WTC11 (cell line): ENCODE measurements at regions not wholly inside any gene's neighbourhood (a gene's known extent, or its start where the extent isn't known, plus 50 kb on each side); places are given as distances from the start of the nearest gene placed in this dataset.
A peak's percentile ranks its signal among the peaks of the same experiment; 100 is the strongest.

Source experiments
- ATAC-seq: fragments of 200-7000 bp; cut with Tn5 transposase; 2 replicates; pipeline ENCODE4 v1.10.0; 2021; ENCODE audit warnings: mild to moderate bottlenecking, moderate library complexity
- CTCF ChIA-PET: fragments of 300-600 bp; sonication (Branson Sonifier 250); formaldehyde crosslinking; loops from one replicate; lab custom pipeline; 2021; ENCODE audit warnings: antibody characterized with exemption; lab: Charles Lee
- POLR2A ChIA-PET: fragments of 350-600 bp; sonication (Branson Sonifier 250); formaldehyde crosslinking; loops from one replicate; lab custom pipeline; 2021; ENCODE audit warnings: antibody characterized with exemption; lab: Charles Lee
- DNase-seq: peaks from one replicate; pipeline ENCODE4 v3.0.0; 2021; ENCODE audit warnings: low spot score
- H3K27ac Mint-ChIP-seq: 2 replicates; pipeline ENCODE4 v1.8.0; 2021; ENCODE audit warnings: mixed read lengths
- H3K27me3 Mint-ChIP-seq: 2 replicates; pipeline ENCODE4 v1.8.0; 2021; ENCODE audit warnings: low read depth, mild to moderate bottlenecking, moderate library complexity, mixed read lengths
- H3K36me3 Mint-ChIP-seq: 2 replicates; pipeline ENCODE4 v1.8.0; 2021; ENCODE audit warnings: mixed read lengths
- H3K4me1 Mint-ChIP-seq: 2 replicates; pipeline ENCODE4 v1.8.0; 2022; ENCODE audit warnings: mixed read lengths
- H3K4me3 Mint-ChIP-seq: 2 replicates; pipeline ENCODE4 v1.8.0; 2021; ENCODE audit warnings: mild to moderate bottlenecking, moderate library complexity, mixed read lengths
- H3K9me3 Mint-ChIP-seq: 2 replicates; pipeline ENCODE4 v1.8.0; 2021; ENCODE audit warnings: mixed read lengths
- AFF4 ChIP-seq: sonication (generic); formaldehyde crosslinking; IDR thresholded peaks from 2 replicates; pipeline ENCODE4 v1.8.1; 2023; ENCODE audit warnings: mild to moderate bottlenecking, missing genetic modification reagents, borderline replicate concordance
- E2F4 ChIP-seq: sonication (generic); formaldehyde crosslinking; IDR thresholded peaks from 2 replicates; pipeline ENCODE4 v1.8.1; 2022; ENCODE audit warnings: low read depth, mild to moderate bottlenecking, moderate library complexity, missing genetic modification reagents, borderline replicate concordance
- FOXJ3 ChIP-seq: sonication (generic); formaldehyde crosslinking; IDR thresholded peaks from 2 replicates; pipeline ENCODE4 v1.9.0; 2021; ENCODE audit warnings: missing genetic modification reagents, mild to moderate bottlenecking, borderline replicate concordance
- FOXP4 ChIP-seq: sonication (generic); formaldehyde crosslinking; IDR thresholded peaks from 2 replicates; pipeline ENCODE4 v1.8.0; 2022; ENCODE audit warnings: mild to moderate bottlenecking, missing genetic modification reagents
- GABPB1 ChIP-seq: sonication (generic); formaldehyde crosslinking; IDR thresholded peaks from 2 replicates; pipeline ENCODE4 v1.8.1; 2023; ENCODE audit warnings: mild to moderate bottlenecking, missing genetic modification reagents
- GTF2I ChIP-seq: fragments of 250-450 bp; sonication (Bioruptor Pico); conservative IDR thresholded peaks from 2 replicates; pipeline ENCODE4 v1.4.0; 2021; ENCODE audit warnings: mild to moderate bottlenecking
- HMGA2 ChIP-seq: fragments of 250-450 bp; sonication (Bioruptor Pico); IDR thresholded peaks from 2 replicates; pipeline ENCODE4 v1.4.0; 2021; ENCODE audit warnings: mild to moderate bottlenecking, moderate library complexity
- JAZF1 ChIP-seq: fragments of 250-450 bp; sonication (Bioruptor Pico); IDR thresholded peaks from 2 replicates; pipeline ENCODE4 v1.9.0; 2021; ENCODE audit warnings: moderate library complexity, mild to moderate bottlenecking, inconsistent platforms
- MXD4 ChIP-seq: fragments of 250-450 bp; sonication (Bioruptor Pico); IDR thresholded peaks from 2 replicates; pipeline ENCODE4 v1.8.0; 2021; ENCODE audit warnings: mild to moderate bottlenecking, moderate library complexity, borderline replicate concordance
- NFATC4 ChIP-seq: fragments of 250-450 bp; sonication (Bioruptor Pico); IDR thresholded peaks from 2 replicates; pipeline ENCODE4 v1.9.0; 2021; ENCODE audit warnings: mild to moderate bottlenecking
- NFYB ChIP-seq: sonication (generic); formaldehyde crosslinking; conservative IDR thresholded peaks from 2 replicates; pipeline ENCODE4 v1.8.0; 2022; ENCODE audit warnings: low read depth, missing genetic modification reagents
- SMAD4 ChIP-seq: sonication (generic); formaldehyde crosslinking; IDR thresholded peaks from 2 replicates; pipeline ENCODE4 v1.8.0; 2022; ENCODE audit warnings: mild to moderate bottlenecking, missing genetic modification reagents
- ZNF263 ChIP-seq: sonication (generic); formaldehyde crosslinking; IDR thresholded peaks from 2 replicates; pipeline ENCODE4 v1.8.1; 2022; ENCODE audit warnings: low read depth, mild to moderate bottlenecking, moderate library complexity, missing genetic modification reagents
- ZNF281 ChIP-seq: sonication (generic); formaldehyde crosslinking; IDR thresholded peaks from 2 replicates; pipeline ENCODE4 v1.8.0; 2023; ENCODE audit warnings: mild to moderate bottlenecking, missing genetic modification reagents
- ZNF532 ChIP-seq: fragments of 250-450 bp; sonication (Bioruptor Pico); IDR thresholded peaks from 2 replicates; pipeline ENCODE4 v1.9.0; 2021; ENCODE audit warnings: mild to moderate bottlenecking, borderline replicate concordance
- ZNF671 ChIP-seq: fragments of 250-450 bp; sonication (Bioruptor Pico); IDR thresholded peaks from 2 replicates; pipeline ENCODE4 v1.8.0; 2021; ENCODE audit warnings: mild to moderate bottlenecking
- ZSCAN18 ChIP-seq: fragments of 250-450 bp; sonication (Bioruptor Pico); IDR thresholded peaks from 2 replicates; pipeline ENCODE4 v2.1.2; 2022; ENCODE audit warnings: mild to moderate bottlenecking, moderate library complexity

- H3K4me3 Mint-ChIP-seq: no peak overlapping the region
- peak; percentile 4 for DNase-seq
- H3K4me1 Mint-ChIP-seq: peaks cover 16% of the 10 kb centered on the region
- no peak for ATAC-seq
- POLR2A ChIA-PET: no interaction called here
- H3K36me3 Mint-ChIP-seq: no peaks in the 10 kb centered on the region
- H3K27ac Mint-ChIP-seq: no peak overlapping the region
- peaks cover 4% of the 10 kb centered on the region for H3K27me3 Mint-ChIP-seq
- CTCF ChIA-PET: no interaction called here
- TF ChIP-seq E2F4 (CRISPR knock-in tag): no peak
- no peak for TF ChIP-seq GABPB1 (CRISPR knock-in tag)
- TF ChIP-seq MXD4 (CRISPR knock-in tag): no peak
- H3K9me3 Mint-ChIP-seq: peaks cover 5% of the 10 kb centered on the region; the same call in 1 of the 2 replicates
Measured at GRCh38 chr10:71081229-71081560, 131.2 kb upstream of the UNC5B start.

- Mint-ChIP-seq H3K4me1 (peaks cover 9% of the 10 kb centered on the region), H3K36me3 (no peaks in the 10 kb centered on the region), H3K9me3 (peaks cover 5% of the 10 kb centered on the region; the same call in 1 of the 2 replicates), H3K27me3 (peaks cover 4% of the 10 kb centered on the region), H3K4me3 (no peak overlapping the region), H3K27ac (no peak overlapping the region)
- peak; percentile 3 for DNase-seq
- ChIA-PET CTCF (no interaction called here), POLR2A (no interaction called here)
- no peak for TF ChIP-seq SMAD4 (CRISPR knock-in tag)
- TF ChIP-seq FOXP4 (CRISPR knock-in tag): no peak
- TF ChIP-seq ZNF532 (CRISPR knock-in tag): no peak
- no peak for TF ChIP-seq ZNF671 (CRISPR knock-in tag)
- no peak for TF ChIP-seq AFF4
- no peak for TF ChIP-seq GTF2I
- TF ChIP-seq HMGA2 (CRISPR knock-in tag): no peak
- no peak for TF ChIP-seq ZNF263
- TF ChIP-seq JAZF1: no peak
- TF ChIP-seq FOXJ3 (CRISPR knock-in tag): no peak
- TF ChIP-seq ZSCAN18 (CRISPR knock-in tag): no peak
- TF ChIP-seq NFYB (CRISPR knock-in tag): no peak
- no peak for TF ChIP-seq NFATC4 (CRISPR knock-in tag)
- TF ChIP-seq ZNF281 (CRISPR knock-in tag): no peak
- no peak for ATAC-seq
Measured at GRCh38 chr10:71081912-71082311, 130.5 kb upstream of the UNC5B start.
